H9 (cell line): ENCODE measurements at regions not wholly inside any gene's neighbourhood (a gene's known extent, or its start where the extent isn't known, plus 50 kb on each side); places are given as distances from the start of the nearest gene placed in this dataset.

ENCODE experiments used
- DNase-seq: peaks from one replicate; pipeline ENCODE4 v3.0.0-alpha.2; 2017
- H2AFZ ChIP-seq: one replicate; pipeline ENCODE4 v1.6.1; 2013; ENCODE audit warnings: mild to moderate bottlenecking, low read length, control low read depth, moderate library complexity
- H2AK5ac ChIP-seq: 2 replicates; pipeline ENCODE4 v1.6.1; 2013; ENCODE audit warnings: low read length, control low read depth, mixed read lengths; ENCODE audit not compliant: insufficient read length
- H2BK120ac ChIP-seq: one replicate; pipeline ENCODE4 v1.6.1; 2013; ENCODE audit warnings: low read depth, mild to moderate bottlenecking, low read length, control low read depth, inconsistent platforms; ENCODE audit not compliant: poor library complexity, severe bottlenecking
- H2BK12ac ChIP-seq: 2 replicates; pipeline ENCODE4 v1.6.1; 2013; ENCODE audit warnings: low read length, control low read depth, mixed read lengths, low read depth; ENCODE audit not compliant: insufficient read length
- H2BK15ac ChIP-seq: 2 replicates; pipeline ENCODE4 v1.6.1; 2013; ENCODE audit warnings: low read depth, low read length, control low read depth
- H2BK20ac ChIP-seq: one replicate; pipeline ENCODE4 v1.6.1; 2013; ENCODE audit warnings: low read depth, mild to moderate bottlenecking, low read length, control low read depth, inconsistent platforms; ENCODE audit not compliant: poor library complexity, severe bottlenecking
- H2BK5ac ChIP-seq: 2 replicates; pipeline ENCODE4 v1.6.1; 2013; ENCODE audit warnings: low read length, control low read depth, mixed read lengths; ENCODE audit not compliant: insufficient read length
- H3K14ac ChIP-seq: 2 replicates; pipeline ENCODE4 v1.6.1; 2013; ENCODE audit warnings: low read length, control low read depth; ENCODE audit not compliant: insufficient read depth
- H3K18ac ChIP-seq: 2 replicates; pipeline ENCODE4 v1.6.1; 2013; ENCODE audit warnings: low read depth, mild to moderate bottlenecking, mixed read lengths, low read length, control low read depth; ENCODE audit not compliant: insufficient read length
- H3K23ac ChIP-seq: 2 replicates; pipeline ENCODE4 v1.6.1; 2013; ENCODE audit warnings: low read length, control low read depth, mixed read lengths, low read depth; ENCODE audit not compliant: insufficient read length
- H3K23me2 ChIP-seq: 2 replicates; pipeline ENCODE4 v1.6.1; 2013; ENCODE audit warnings: low read depth, mild to moderate bottlenecking, mixed read lengths, low read length, control low read depth; ENCODE audit not compliant: insufficient read length, poor library complexity, severe bottlenecking
- H3K27ac ChIP-seq: 2 replicates; pipeline ENCODE4 v1.5.1; 2013; ENCODE audit warnings: low read length, control low read depth, mixed read lengths, low read depth; ENCODE audit not compliant: insufficient read length
- H3K27me3 ChIP-seq: 2 replicates; pipeline ENCODE4 v1.6.1; 2013; ENCODE audit warnings: low read length, control low read depth, inconsistent platforms; ENCODE audit not compliant: insufficient read depth
- H3K4ac ChIP-seq: 2 replicates; pipeline ENCODE4 v1.6.1; 2013; ENCODE audit warnings: low read depth, mild to moderate bottlenecking, control low read depth, inconsistent platforms, low read length, moderate library complexity
- H3K4me1 ChIP-seq: 2 replicates; pipeline ENCODE4 v1.6.1; 2013; ENCODE audit warnings: low read length, control low read depth, inconsistent platforms; ENCODE audit not compliant: insufficient read depth
- H3K4me2 ChIP-seq: 2 replicates; pipeline ENCODE4 v1.6.1; 2013; ENCODE audit warnings: low read length, control low read depth, mixed read lengths; ENCODE audit not compliant: insufficient read length, insufficient read depth
- H3K56ac ChIP-seq: 2 replicates; pipeline ENCODE4 v1.6.1; 2013; ENCODE audit warnings: low read depth, mild to moderate bottlenecking, mixed read lengths, low read length, control low read depth; ENCODE audit not compliant: insufficient read length
- H3K79me1 ChIP-seq: 2 replicates; pipeline ENCODE4 v1.6.1; 2013; ENCODE audit warnings: low read depth, mild to moderate bottlenecking, moderate library complexity, low read length, control low read depth, inconsistent platforms; ENCODE audit not compliant: insufficient read depth, poor library complexity, severe bottlenecking
- H3K79me2 ChIP-seq: 2 replicates; pipeline ENCODE4 v1.6.1; 2013; ENCODE audit warnings: low read length, control low read depth, inconsistent platforms; ENCODE audit not compliant: insufficient read depth
- H3K9ac ChIP-seq: 2 replicates; pipeline ENCODE4 v1.6.1; 2013; ENCODE audit warnings: low read length, control low read depth, mixed read lengths; ENCODE audit not compliant: insufficient read length; ENCODE audit errors: extremely low read depth
- H3K9me3 ChIP-seq: one replicate; pipeline ENCODE4 v1.6.1; 2013; ENCODE audit warnings: low read depth, low read length, inconsistent platforms; ENCODE audit not compliant: control insufficient read depth
- H3T11ph ChIP-seq: one replicate; pipeline ENCODE4 v1.6.1; 2013; ENCODE audit warnings: mild to moderate bottlenecking, low read length, control low read depth, inconsistent platforms
- H4K20me1 ChIP-seq: one replicate; pipeline ENCODE4 v1.6.1; 2013; ENCODE audit not compliant: control insufficient read depth, insufficient read length, insufficient read depth
- H4K5ac ChIP-seq: 2 replicates; pipeline ENCODE4 v1.6.1; 2013; ENCODE audit warnings: low read depth, mild to moderate bottlenecking, mixed read lengths, low read length, control low read depth; ENCODE audit not compliant: insufficient read length
- H4K8ac ChIP-seq: replicated peaks from 2 replicates; pipeline ENCODE4 v1.6.1; 2013; ENCODE audit warnings: low read length, control low read depth, mixed read lengths, low read depth; ENCODE audit not compliant: insufficient read length
- H4K91ac ChIP-seq: 2 replicates; pipeline ENCODE4 v1.6.1; 2013; ENCODE audit warnings: low read depth, mild to moderate bottlenecking, moderate library complexity, mixed read lengths, low read length, control low read depth; ENCODE audit not compliant: insufficient read length
- H3K27ac Mint-ChIP-seq, 3 experiments: 2 replicates in 2 of 3; 3 replicates in 1 of 3; pipeline ENCODE4 v1.8.0; 2020 to 2021; ENCODE audit warnings: mixed read lengths in 3 of 3, mild to moderate bottlenecking in 1 of 3, moderate library complexity in 1 of 3
- H3K27me3 Mint-ChIP-seq: 2 replicates; pipeline ENCODE4 v1.8.0; 2021; ENCODE audit warnings: low read depth, mild to moderate bottlenecking, moderate library complexity, mixed read lengths
- H3K36me3 Mint-ChIP-seq, 3 experiments: 2 replicates in 2 of 3; 3 replicates in 1 of 3; pipeline ENCODE4 v1.8.0; 2020 to 2021; ENCODE audit warnings: low read depth in 3 of 3, mixed read lengths in 3 of 3; ENCODE audit not compliant: insufficient read depth in 1 of 3
- H3K4me1 Mint-ChIP-seq, 2 experiments: 2 replicates each; pipeline ENCODE4 v1.8.0; 2020; ENCODE audit warnings: mixed read lengths in 2 of 2
- H3K4me3 Mint-ChIP-seq, 2 experiments: 2 replicates in 1 of 2; 3 replicates in 1 of 2; pipeline ENCODE4 v1.8.0; 2020 to 2021; ENCODE audit warnings: mild to moderate bottlenecking in 2 of 2, mixed read lengths in 2 of 2, moderate library complexity in 1 of 2
- H3K9me3 Mint-ChIP-seq, 2 experiments: 2 replicates in 1 of 2; 3 replicates in 1 of 2; pipeline ENCODE4 v1.8.0; 2020; ENCODE audit warnings: mild to moderate bottlenecking in 2 of 2, mixed read lengths in 2 of 2, moderate library complexity in 1 of 2
- WGBS: extraction: QIAGEN DNeasy Blood & Tissue Kit; methylation state at CpG from one replicate; pipeline ENCODE4 v1.1.7; 2013; ENCODE audit warnings: missing lambda C conversion rate, low lambda C conversion rate, mixed read lengths; ENCODE audit not compliant: insufficient read length; ENCODE audit errors: extremely low coverage; 5-methylcytosine and 5-hydroxymethylcytosine counted together
- TF ChIP-seq, protein P1 (sequence below): fragments of 200-600 bp; sonication (generic); conservative IDR thresholded peaks from 3 replicates; pipeline ENCODE4 v1.8.0; 2021; ENCODE audit warnings: antibody characterized with exemption, mild to moderate bottlenecking

DNA sequence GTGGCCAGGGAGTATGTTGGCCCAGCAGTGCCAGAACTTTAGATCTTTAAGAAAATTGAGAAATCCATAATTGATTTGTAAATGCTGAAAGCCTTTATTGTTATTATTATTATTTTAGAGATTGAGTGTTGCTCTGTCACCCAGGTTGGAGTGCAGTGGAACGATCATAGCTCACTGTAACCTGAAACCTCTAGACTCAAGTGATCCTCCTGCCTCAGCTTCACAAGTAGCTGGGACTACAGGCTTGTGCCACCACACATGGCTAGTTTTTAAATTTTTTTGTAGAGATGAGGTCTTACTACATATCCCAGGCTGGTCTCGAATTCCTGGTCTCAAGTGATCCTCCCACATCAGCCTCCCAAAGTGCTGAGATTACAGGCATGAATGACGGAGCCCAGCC lies 143.2 kb upstream of the CCDC68 start:
- Histone ChIP-seq H3K4me1 (no peaks in the 10 kb centered on the region), H3K79me2 (no peaks in the 10 kb centered on the region), H2AFZ (no peak overlapping the region), H4K91ac (no peak overlapping the region), H3K27me3 (no peaks in the 10 kb centered on the region), H2AK5ac (no peak overlapping the region), H3K4me2 (no peak overlapping the region), H3T11ph (no peak overlapping the region), H4K8ac (no peak overlapping the region), H2BK20ac (no peak overlapping the region), H4K20me1 (no peaks in the 10 kb centered on the region), H3K9me3 (no peaks in the 10 kb centered on the region), H3K23ac (no peak overlapping the region), H2BK15ac (no peak overlapping the region), H3K27ac (no peak overlapping the region), H3K56ac (no peak overlapping the region), H2BK5ac (no peak overlapping the region), H2BK12ac (no peak overlapping the region), H3K79me1 (no peaks in the 10 kb centered on the region), H4K5ac (no peak overlapping the region), H3K23me2 (no peaks in the 10 kb centered on the region), H3K14ac (no peak overlapping the region), H3K9ac (no peak overlapping the region), H3K18ac (no peak overlapping the region), H3K4ac (no peak overlapping the region), H2BK120ac (no peak overlapping the region)
- Mint-ChIP-seq H3K27ac (no peak overlapping the region), H3K9me3 (no peaks in the 10 kb centered on the region), H3K4me3 (no peak overlapping the region), H3K36me3 (no peaks in the 10 kb centered on the region), H3K4me1 (no peaks in the 10 kb centered on the region), H3K27me3 (no peaks in the 10 kb centered on the region)
- no peak for DNase-seq
- TF ChIP-seq, protein P1, sequence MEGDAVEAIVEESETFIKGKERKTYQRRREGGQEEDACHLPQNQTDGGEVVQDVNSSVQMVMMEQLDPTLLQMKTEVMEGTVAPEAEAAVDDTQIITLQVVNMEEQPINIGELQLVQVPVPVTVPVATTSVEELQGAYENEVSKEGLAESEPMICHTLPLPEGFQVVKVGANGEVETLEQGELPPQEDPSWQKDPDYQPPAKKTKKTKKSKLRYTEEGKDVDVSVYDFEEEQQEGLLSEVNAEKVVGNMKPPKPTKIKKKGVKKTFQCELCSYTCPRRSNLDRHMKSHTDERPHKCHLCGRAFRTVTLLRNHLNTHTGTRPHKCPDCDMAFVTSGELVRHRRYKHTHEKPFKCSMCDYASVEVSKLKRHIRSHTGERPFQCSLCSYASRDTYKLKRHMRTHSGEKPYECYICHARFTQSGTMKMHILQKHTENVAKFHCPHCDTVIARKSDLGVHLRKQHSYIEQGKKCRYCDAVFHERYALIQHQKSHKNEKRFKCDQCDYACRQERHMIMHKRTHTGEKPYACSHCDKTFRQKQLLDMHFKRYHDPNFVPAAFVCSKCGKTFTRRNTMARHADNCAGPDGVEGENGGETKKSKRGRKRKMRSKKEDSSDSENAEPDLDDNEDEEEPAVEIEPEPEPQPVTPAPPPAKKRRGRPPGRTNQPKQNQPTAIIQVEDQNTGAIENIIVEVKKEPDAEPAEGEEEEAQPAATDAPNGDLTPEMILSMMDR = no peak
- no CpG with 5 or more reads among the region's 3 CpGs for WGBS
